ENCODE measurements at regions not wholly inside any gene's neighbourhood (a gene's known extent, or its start where the extent isn't known, plus 50 kb on each side); places are given as distances from the start of the nearest gene placed in this dataset.

DNA sequence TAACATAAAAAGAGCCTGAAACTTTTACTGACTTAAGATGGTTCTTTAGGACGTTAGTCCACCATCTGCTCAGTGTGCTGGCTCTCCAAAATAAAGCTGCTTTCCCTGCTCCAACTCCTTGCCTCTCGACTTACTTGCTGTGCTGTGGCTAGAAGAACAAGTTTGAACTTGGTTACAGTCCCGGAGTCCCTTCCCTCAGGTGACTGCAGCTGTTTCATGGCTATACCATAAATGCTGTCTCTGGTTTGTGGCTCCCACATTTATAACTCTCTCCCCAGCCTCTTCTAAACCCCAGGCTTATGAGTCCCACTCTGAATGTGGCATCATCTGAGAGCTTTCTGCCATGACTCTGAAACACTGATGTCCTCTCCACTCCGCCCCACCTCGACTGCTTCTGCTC lies 166.2 kb upstream of the ADRA1D start:
- no peak for DNase-seq (ENCODE audit: insufficient read length, low spot score)
- no peak for TF ChIP-seq POLR2AphosphoS5 (IDR thresholded peaks at IDR 0.05; ENCODE audit: low read depth, low read length)
- TF ChIP-seq POU2F2 (IDR thresholded peaks at IDR 0.05; ENCODE audit: low read depth, low read length), result no peak
- no peak for TF ChIP-seq SPI1 (IDR thresholded peaks at IDR 0.05; ENCODE audit: low read depth, low read length)
- no peak for TF ChIP-seq POLR2A (IDR thresholded peaks at IDR 0.05; ENCODE audit: low read depth, low read length)
- no peak for TF ChIP-seq PAX5 (IDR thresholded peaks at IDR 0.05; ENCODE audit: insufficient read depth, low read length, severe bottlenecking)
- no peak for TF ChIP-seq TAF1 (IDR thresholded peaks at IDR 0.05; ENCODE audit: low read depth, low read length)
- FAIRE-seq, result no peak

DNA sequence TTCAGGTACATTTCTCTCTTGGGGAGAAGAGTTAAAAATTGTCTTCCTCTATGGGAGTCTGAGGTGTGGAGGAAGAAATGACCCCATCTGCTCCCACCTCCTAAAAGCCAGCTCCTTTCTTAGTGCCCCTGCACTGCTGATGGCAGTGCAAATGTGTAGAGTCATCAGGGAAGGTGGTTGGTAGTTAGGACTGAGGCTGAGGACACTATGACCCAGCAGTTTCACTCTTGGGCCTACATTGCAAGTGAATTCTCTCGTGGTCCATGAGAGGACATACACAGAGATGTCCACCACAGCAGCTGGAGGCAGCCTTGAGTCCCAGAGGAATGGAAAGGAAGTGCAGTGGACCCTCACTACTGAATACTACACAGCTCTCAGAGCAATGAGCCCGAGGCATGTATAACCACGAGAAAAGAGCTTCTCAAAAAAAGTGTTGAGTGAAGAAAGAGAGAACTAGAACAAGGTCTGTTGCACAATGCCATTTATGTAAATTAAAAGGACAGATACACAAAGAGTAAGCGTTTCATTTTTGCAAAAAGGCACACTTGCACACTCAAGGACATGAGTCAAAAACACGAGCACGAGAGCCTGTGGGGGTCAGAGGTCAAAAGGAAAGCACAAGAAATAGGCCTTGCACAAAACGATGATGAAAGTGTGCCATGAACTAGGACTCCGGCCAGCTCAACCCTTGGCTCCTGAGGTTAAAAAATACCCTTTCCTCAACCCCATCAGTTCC lies 164.4 kb upstream of the ADRA1D start:
- no peak for DNase-seq (ENCODE audit: insufficient read length, low spot score)
- TF ChIP-seq PAX5 (IDR thresholded peaks at IDR 0.05; ENCODE audit: insufficient read depth, low read length, severe bottlenecking) (no peak), POU2F2 (IDR thresholded peaks at IDR 0.05; ENCODE audit: low read depth, low read length) (no peak), POLR2A (IDR thresholded peaks at IDR 0.05; ENCODE audit: low read depth, low read length) (no peak), POLR2AphosphoS5 (IDR thresholded peaks at IDR 0.05; ENCODE audit: low read depth, low read length) (no peak), SPI1 (IDR thresholded peaks at IDR 0.05; ENCODE audit: low read depth, low read length) (no peak), TAF1 (IDR thresholded peaks at IDR 0.05; ENCODE audit: low read depth, low read length) (no peak)
- FAIRE-seq, result no peak

DNA sequence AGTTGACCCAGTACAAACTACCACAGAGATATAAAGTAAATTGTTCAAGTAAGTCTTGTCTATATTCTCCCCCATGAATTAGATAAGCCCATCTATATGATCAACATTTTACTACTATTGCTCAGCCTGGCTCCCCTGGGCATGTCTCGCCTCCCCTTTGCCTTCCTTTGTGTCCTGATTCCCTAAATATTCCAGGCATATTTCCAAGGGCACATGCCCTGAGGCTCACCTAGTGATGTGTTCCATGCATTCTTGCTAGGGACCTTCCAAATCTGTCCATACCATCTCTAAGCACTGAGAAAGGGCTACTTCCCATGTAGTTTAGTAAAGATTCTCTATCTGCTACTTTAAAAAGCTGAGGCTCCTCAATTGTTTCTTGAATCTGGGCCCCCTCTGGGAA lies 163.1 kb upstream of the ADRA1D start:
- TF ChIP-seq PAX5 (IDR thresholded peaks at IDR 0.05; ENCODE audit: insufficient read depth, low read length, severe bottlenecking) (no peak), POU2F2 (IDR thresholded peaks at IDR 0.05; ENCODE audit: low read depth, low read length) (no peak), POLR2AphosphoS5 (IDR thresholded peaks at IDR 0.05; ENCODE audit: low read depth, low read length) (no peak), POLR2A (IDR thresholded peaks at IDR 0.05; ENCODE audit: low read depth, low read length) (no peak), SPI1 (IDR thresholded peaks at IDR 0.05; ENCODE audit: low read depth, low read length) (no peak), TAF1 (IDR thresholded peaks at IDR 0.05; ENCODE audit: low read depth, low read length) (no peak)
- DNase-seq (ENCODE audit: insufficient read length, low spot score) (no peak), FAIRE-seq (no peak)

DNA sequence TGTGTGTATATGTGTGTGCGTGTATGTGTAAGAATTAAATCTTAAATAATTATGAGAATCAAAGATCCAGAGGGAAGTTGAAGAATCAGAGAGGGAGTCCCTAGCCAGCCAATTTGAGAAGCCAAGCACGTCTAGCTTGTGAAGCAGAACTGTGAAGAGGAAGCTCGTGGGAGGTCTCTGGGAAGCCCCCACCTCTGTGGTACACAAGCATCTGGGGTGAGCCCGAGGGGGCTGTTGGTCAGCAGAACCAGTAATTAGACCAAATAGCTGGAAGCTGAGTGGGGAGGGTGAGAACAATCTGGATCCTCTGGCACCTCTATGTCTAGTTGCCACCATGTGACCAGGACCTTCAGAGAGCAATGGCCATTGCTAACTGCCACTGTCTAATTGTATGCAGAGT lies 162.7 kb upstream of the ADRA1D start:
- no peak for FAIRE-seq
- no peak for TF ChIP-seq SPI1 (IDR thresholded peaks at IDR 0.05; ENCODE audit: low read depth, low read length)
- no peak for TF ChIP-seq POLR2AphosphoS5 (IDR thresholded peaks at IDR 0.05; ENCODE audit: low read depth, low read length)
- no peak for DNase-seq (ENCODE audit: insufficient read length, low spot score)

DNA sequence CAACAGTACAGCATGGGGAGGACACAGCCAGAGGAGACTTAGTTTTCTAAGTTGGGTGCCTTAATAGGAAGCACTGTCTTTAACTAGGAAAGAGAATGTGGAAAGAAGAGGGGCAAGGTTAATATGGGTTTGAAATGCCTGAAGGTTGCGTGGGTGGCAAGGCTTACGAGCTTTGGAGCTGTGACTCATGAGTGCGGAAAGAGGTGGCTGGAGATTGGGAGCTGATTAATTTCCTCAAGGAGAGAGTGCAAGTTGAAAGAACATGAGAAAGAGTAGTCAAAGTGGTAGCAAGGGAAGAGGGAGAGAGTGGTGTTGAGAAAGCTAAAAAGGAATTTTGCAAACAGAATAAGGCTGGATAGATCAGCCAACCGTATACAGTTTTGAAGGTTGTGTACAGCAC lies 157.5 kb upstream of the ADRA1D start:
- no peak for DNase-seq (ENCODE audit: insufficient read length, low spot score)
- TF ChIP-seq POLR2A (IDR thresholded peaks at IDR 0.05; ENCODE audit: low read depth, low read length) (no peak), SPI1 (IDR thresholded peaks at IDR 0.05; ENCODE audit: low read depth, low read length) (no peak), PAX5 (IDR thresholded peaks at IDR 0.05; ENCODE audit: insufficient read depth, low read length, severe bottlenecking) (no peak), TAF1 (IDR thresholded peaks at IDR 0.05; ENCODE audit: low read depth, low read length) (no peak), POU2F2 (IDR thresholded peaks at IDR 0.05; ENCODE audit: low read depth, low read length) (no peak), POLR2AphosphoS5 (IDR thresholded peaks at IDR 0.05; ENCODE audit: low read depth, low read length) (no peak)
- no peak for FAIRE-seq

DNA sequence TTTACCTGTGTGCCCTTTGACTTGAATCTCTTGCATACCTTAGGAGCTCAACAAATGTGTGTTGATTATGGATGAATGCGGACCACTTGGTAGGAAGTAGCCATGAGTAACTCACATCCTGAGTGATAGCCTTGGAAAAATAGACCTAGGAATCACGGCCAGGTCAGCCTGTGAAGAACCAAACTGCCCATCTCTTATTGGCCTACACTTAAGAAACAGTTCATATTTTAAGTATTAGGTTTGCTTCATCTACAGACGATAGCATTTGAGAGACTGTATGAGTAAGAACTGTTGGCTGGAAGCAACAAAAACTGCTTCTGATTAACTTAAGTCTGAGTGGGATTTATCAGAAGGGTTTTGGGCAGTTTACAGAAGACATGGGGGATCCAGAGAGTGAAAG lies 152.5 kb upstream of the ADRA1D start:
- no peak for DNase-seq (ENCODE audit: insufficient read length, low spot score)
- no peak for FAIRE-seq
- TF ChIP-seq POLR2AphosphoS5 (IDR thresholded peaks at IDR 0.05; ENCODE audit: low read depth, low read length), result no peak
- no peak for TF ChIP-seq TAF1 (IDR thresholded peaks at IDR 0.05; ENCODE audit: low read depth, low read length)
- TF ChIP-seq PAX5 (IDR thresholded peaks at IDR 0.05; ENCODE audit: insufficient read depth, low read length, severe bottlenecking), result no peak
- no peak for TF ChIP-seq POU2F2 (IDR thresholded peaks at IDR 0.05; ENCODE audit: low read depth, low read length)
- TF ChIP-seq POLR2A (IDR thresholded peaks at IDR 0.05; ENCODE audit: low read depth, low read length), result no peak
- TF ChIP-seq SPI1 (IDR thresholded peaks at IDR 0.05; ENCODE audit: low read depth, low read length), result no peak

DNA sequence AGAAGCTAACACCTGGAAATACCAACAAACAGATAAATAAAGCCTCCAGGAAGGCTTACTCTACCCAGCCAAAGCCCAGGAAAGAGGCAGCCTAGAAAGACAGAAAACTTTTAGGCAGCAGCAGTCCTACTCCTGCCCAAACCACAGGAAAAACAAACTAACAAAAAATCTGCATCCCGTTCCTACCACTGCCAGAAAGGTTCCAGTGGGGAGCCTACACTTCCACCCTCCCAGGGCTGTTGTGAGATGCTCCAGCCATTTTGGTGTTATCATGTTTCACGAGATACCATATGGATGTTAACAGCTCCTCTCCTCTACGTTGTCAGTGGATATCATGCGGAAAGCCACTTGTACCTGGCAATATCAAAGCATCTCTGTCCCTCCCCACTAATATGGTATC lies 135.9 kb upstream of the ADRA1D start:
- TF ChIP-seq POLR2AphosphoS5 (IDR thresholded peaks at IDR 0.05; ENCODE audit: low read depth, low read length) (no peak), TAF1 (IDR thresholded peaks at IDR 0.05; ENCODE audit: low read depth, low read length) (no peak)
- DNase-seq (ENCODE audit: insufficient read length, low spot score), result no peak
- no peak for FAIRE-seq

DNA sequence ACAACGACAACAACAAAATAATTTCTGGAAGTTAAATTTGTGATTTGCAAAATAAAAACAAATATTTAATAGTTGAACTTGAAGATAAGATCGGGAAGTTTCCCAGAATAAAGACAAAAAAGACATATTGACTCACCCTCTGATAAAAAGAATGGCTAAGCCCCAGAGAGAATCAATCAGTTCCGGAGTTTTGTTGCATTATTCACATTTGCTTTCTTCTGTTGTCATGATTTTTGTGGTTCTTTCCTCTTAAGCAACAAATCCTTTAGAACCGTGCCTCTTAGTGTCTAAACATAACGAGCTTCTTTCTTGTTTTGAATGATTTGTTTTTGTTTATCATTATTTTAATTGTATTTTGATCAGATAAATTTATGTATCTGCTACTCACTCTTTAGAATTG lies 134.9 kb upstream of the ADRA1D start:
- FAIRE-seq (no peak), DNase-seq (ENCODE audit: insufficient read length, low spot score) (no peak)
- no peak for TF ChIP-seq POLR2AphosphoS5 (IDR thresholded peaks at IDR 0.05; ENCODE audit: low read depth, low read length)
- no peak for TF ChIP-seq SPI1 (IDR thresholded peaks at IDR 0.05; ENCODE audit: low read depth, low read length)
- TF ChIP-seq POU2F2 (IDR thresholded peaks at IDR 0.05; ENCODE audit: low read depth, low read length), result no peak
- no peak for TF ChIP-seq POLR2A (IDR thresholded peaks at IDR 0.05; ENCODE audit: low read depth, low read length)
- no peak for TF ChIP-seq TAF1 (IDR thresholded peaks at IDR 0.05; ENCODE audit: low read depth, low read length)
- no peak for TF ChIP-seq PAX5 (IDR thresholded peaks at IDR 0.05; ENCODE audit: insufficient read depth, low read length, severe bottlenecking)

DNA sequence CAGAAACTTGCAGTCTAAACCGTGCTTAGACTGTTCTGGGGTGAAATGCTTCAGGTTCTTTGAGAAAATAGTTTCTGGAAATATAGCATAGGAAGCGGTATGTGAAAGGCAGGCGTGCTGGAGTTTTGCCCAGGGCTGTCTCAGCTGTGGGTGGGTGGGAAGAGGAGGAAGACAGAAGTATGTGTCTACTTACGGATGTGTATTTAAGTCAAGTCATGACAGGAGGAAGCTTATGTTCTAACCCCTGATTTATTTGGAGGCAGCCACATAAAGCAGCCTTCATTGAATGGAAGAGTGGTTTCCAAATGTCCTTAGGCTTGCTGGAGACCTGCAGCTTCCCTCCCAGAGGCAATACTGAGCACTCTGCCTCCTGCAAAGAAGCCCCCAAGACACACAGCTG lies 126.8 kb upstream of the ADRA1D start:
- no peak for DNase-seq (ENCODE audit: insufficient read length, low spot score)
- FAIRE-seq, result no peak
- TF ChIP-seq POU2F2 (IDR thresholded peaks at IDR 0.05; ENCODE audit: low read depth, low read length) (no peak), TAF1 (IDR thresholded peaks at IDR 0.05; ENCODE audit: low read depth, low read length) (no peak), PAX5 (IDR thresholded peaks at IDR 0.05; ENCODE audit: insufficient read depth, low read length, severe bottlenecking) (no peak), POLR2AphosphoS5 (IDR thresholded peaks at IDR 0.05; ENCODE audit: low read depth, low read length) (no peak), POLR2A (IDR thresholded peaks at IDR 0.05; ENCODE audit: low read depth, low read length) (no peak), SPI1 (IDR thresholded peaks at IDR 0.05; ENCODE audit: low read depth, low read length) (no peak)

DNA sequence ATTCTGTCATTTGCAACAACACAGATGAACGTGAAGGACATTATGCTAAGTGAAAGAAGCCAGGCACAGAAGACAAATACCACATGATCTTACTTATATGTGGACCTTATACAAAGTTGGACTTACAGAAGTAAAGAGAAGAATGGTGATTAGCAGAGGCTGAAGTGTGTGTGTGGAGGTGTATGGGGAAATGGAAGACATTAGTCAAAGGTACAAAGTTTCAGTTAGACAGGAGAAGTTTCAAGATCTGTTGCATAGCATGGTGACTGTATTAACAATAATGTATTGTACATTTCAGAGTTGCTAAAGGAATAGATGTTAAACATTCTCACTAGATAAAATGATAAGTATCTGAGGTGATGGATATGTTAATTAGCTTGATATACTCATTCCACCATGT lies 124.4 kb upstream of the ADRA1D start:
- no peak for TF ChIP-seq PAX5 (IDR thresholded peaks at IDR 0.05; ENCODE audit: insufficient read depth, low read length, severe bottlenecking)
- no peak for TF ChIP-seq POLR2AphosphoS5 (IDR thresholded peaks at IDR 0.05; ENCODE audit: low read depth, low read length)
- TF ChIP-seq TAF1 (IDR thresholded peaks at IDR 0.05; ENCODE audit: low read depth, low read length), result no peak
- TF ChIP-seq POU2F2 (IDR thresholded peaks at IDR 0.05; ENCODE audit: low read depth, low read length), result no peak
- TF ChIP-seq SPI1 (IDR thresholded peaks at IDR 0.05; ENCODE audit: low read depth, low read length), result no peak
- TF ChIP-seq POLR2A (IDR thresholded peaks at IDR 0.05; ENCODE audit: low read depth, low read length), result no peak
- FAIRE-seq, result peak; percentile 43

More for the DNA sequence above, 124.4 kb upstream of the ADRA1D start:
- DNase-seq (ENCODE audit: insufficient read length, low spot score), result no peak
